AG04449 (cell line): ENCODE measurements at regions not wholly inside any gene's neighbourhood (a gene's known extent, or its start where the extent isn't known, plus 50 kb on each side); places are given as distances from the start of the nearest gene placed in this dataset.
"Not testable (repeated sequence)": the region's sequence is repeated elsewhere in the genome, so short reads cannot be mapped to it uniquely, and the experiment has no call there.

Experiments
- CTCF ChIA-PET: fragments of 350-600 bp; formaldehyde crosslinking; extraction: SDS; loops from one replicate; lab custom pipeline; 2021; ENCODE audit warnings: antibody characterized with exemption; lab: Yijun Ruan, JAX
- POLR2A ChIA-PET: fragments of 400-600, 350-600 bp; formaldehyde crosslinking; extraction: SDS; loops from one replicate; lab custom pipeline; 2020; ENCODE audit warnings: antibody characterized with exemption, inconsistent platforms; lab: Yijun Ruan, JAX
- DNase-seq: peaks from one replicate; pipeline ENCODE4 v3.0.0-alpha.2; 2010; ENCODE audit warnings: low read depth, low spot score
- H3K4me3 ChIP-seq: 2 replicates; pipeline ENCODE4 v1.5.1; 2011; ENCODE audit warnings: low read depth, mild to moderate bottlenecking, control low read depth, low read length
- CTCF ChIP-seq: IDR thresholded peaks from one replicate; pipeline ENCODE4 v1.5.1; 2011; ENCODE audit warnings: mild to moderate bottlenecking, moderate library complexity, low read length, control low read depth, inconsistent platforms; ENCODE audit not compliant: insufficient read depth; ENCODE audit errors: missing control alignments

- DNase-seq, result no peak
- ChIA-PET CTCF (no interaction called here), POLR2A (no interaction called here)
- no peak for TF ChIP-seq CTCF
- no peak overlapping the region for H3K4me3 ChIP-seq
Observed at GRCh38 chr18:24616653-24617052, 156.2 kb downstream of the HRH4 start.

- POLR2A ChIA-PET, DNase-seq, CTCF ChIA-PET, H3K4me3 ChIP-seq: not testable (repeated sequence)
Observed at GRCh38 chr18:24624421-24624820, 164.0 kb downstream of the HRH4 start.

GRCh38 chr18:24627644-24628315 is 167.3 kb downstream of the HRH4 start:
- no peak for DNase-seq
- H3K4me3 ChIP-seq, result no peak overlapping the region
- ChIA-PET CTCF (no interaction called here), POLR2A (no interaction called here)
- no peak for TF ChIP-seq CTCF

- CTCF ChIA-PET, result no interaction called here
- H3K4me3 ChIP-seq, result no peak overlapping the region
- no peak for DNase-seq
- POLR2A ChIA-PET, result no interaction called here
- TF ChIP-seq CTCF, result no peak
Observed at GRCh38 chr18:24628326-24628725, 167.9 kb downstream of the HRH4 start.

- TF ChIP-seq CTCF, result no peak
- no peak for DNase-seq
- POLR2A ChIA-PET, result no interaction called here
- H3K4me3 ChIP-seq, result no peak overlapping the region
- CTCF ChIA-PET, result no interaction called here
Observed at GRCh38 chr18:24629921-24630320, 169.5 kb downstream of the HRH4 start.

GRCh38 chr18:24630346-24630880 is 170.0 kb downstream of the HRH4 start:
- no peak for TF ChIP-seq CTCF
- DNase-seq, result no peak
- ChIA-PET CTCF (no interaction called here), POLR2A (no interaction called here)
- H3K4me3 ChIP-seq, result no peak overlapping the region
